Stomach (tissue), 4 donors: ENCODE measurements at regions not wholly inside any gene's neighbourhood (a gene's known extent, or its start where the extent isn't known, plus 50 kb on each side); places are given as distances from the start of the nearest gene placed in this dataset.

Experiments
- EP300 ChIP-seq: sonication (generic); formaldehyde crosslinking; IDR thresholded peaks from one replicate; pipeline ENCODE4 v1.6.1; 2017; ENCODE audit warnings: antibody characterized with exemption
- POLR2A ChIP-seq, 4 donors: fragments of 450-650 bp; IDR thresholded peaks; one replicate each; pipeline ENCODE4 v1.6.1; 2016; ENCODE audit warnings: antibody characterized with exemption in 4 of 4, control low read depth in 2 of 4, mild to moderate bottlenecking in 1 of 4, moderate library complexity in 1 of 4
- POLR2AphosphoS5 ChIP-seq, 3 donors: sonication (generic); formaldehyde crosslinking; IDR thresholded peaks; one replicate each; pipeline ENCODE4 v1.6.1; 2016; ENCODE audit warnings: antibody characterized with exemption in 3 of 3
- TF ChIP-seq, protein P1 (sequence below), 7 experiments: fragments of 450-650 bp in 4 of 7; fragments of 200-600 bp in 3 of 7; sonication (generic) in 3 of 7; IDR thresholded peaks; one replicate each; pipeline ENCODE4 v1.5.1; 2016 to 2019; ENCODE audit warnings: antibody characterized with exemption in 7 of 7, control low read depth in 2 of 7, mild to moderate bottlenecking in 1 of 7

DNA sequence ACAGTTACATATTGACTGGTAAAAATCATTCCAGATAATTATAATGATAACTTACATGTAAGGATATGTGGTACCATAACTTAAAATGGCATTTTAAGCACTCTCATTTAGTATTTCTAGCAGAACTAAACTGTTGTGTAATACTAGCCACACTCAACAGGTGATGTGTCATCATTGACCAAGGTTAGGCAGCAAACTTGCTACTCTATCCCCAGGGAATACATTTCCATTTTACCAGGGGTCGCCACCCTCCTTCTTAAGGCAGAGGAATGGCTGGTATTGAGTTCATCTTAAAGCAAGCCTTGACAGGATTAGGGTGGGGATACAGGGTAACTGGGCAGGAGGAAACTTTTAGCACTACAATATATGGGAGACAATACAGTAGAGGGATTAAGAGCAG, 259.8 kb upstream of the CAMK1G start:
- TF ChIP-seq POLR2A (IDR thresholded peaks at IDR 0.05): no peak
- TF ChIP-seq EP300: no peak
- no peak for TF ChIP-seq POLR2AphosphoS5 (IDR thresholded peaks at IDR 0.05)
- TF ChIP-seq, protein P1, sequence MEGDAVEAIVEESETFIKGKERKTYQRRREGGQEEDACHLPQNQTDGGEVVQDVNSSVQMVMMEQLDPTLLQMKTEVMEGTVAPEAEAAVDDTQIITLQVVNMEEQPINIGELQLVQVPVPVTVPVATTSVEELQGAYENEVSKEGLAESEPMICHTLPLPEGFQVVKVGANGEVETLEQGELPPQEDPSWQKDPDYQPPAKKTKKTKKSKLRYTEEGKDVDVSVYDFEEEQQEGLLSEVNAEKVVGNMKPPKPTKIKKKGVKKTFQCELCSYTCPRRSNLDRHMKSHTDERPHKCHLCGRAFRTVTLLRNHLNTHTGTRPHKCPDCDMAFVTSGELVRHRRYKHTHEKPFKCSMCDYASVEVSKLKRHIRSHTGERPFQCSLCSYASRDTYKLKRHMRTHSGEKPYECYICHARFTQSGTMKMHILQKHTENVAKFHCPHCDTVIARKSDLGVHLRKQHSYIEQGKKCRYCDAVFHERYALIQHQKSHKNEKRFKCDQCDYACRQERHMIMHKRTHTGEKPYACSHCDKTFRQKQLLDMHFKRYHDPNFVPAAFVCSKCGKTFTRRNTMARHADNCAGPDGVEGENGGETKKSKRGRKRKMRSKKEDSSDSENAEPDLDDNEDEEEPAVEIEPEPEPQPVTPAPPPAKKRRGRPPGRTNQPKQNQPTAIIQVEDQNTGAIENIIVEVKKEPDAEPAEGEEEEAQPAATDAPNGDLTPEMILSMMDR (IDR thresholded peaks at IDR 0.05): no peak
